Astrocyte (in vitro differentiated cells and primary cell): ENCODE measurements at regions not wholly inside any gene's neighbourhood (a gene's known extent, or its start where the extent isn't known, plus 50 kb on each side); places are given as distances from the start of the nearest gene placed in this dataset.

Experiments used
- DNase-seq: peaks from one replicate; pipeline ENCODE4 v3.0.0-alpha.2; 2010; ENCODE audit warnings: low read depth
- FAIRE-seq: peaks from 2 replicates; lab custom pipeline; 2011; peaks lifted over from hg19 to GRCh38; lab: Jason Lieb, UNC
- H2AFZ ChIP-seq: 2 replicates; pipeline ENCODE4 v1.6.0; 2012; ENCODE audit warnings: low read depth, low read length, inconsistent platforms
- H3K27ac ChIP-seq: 2 replicates; pipeline ENCODE4 v1.5.1; 2011; ENCODE audit warnings: low read depth, low read length, inconsistent platforms
- H3K27me3 ChIP-seq: 2 replicates; pipeline ENCODE4 v1.6.0; 2011; ENCODE audit warnings: low read length, inconsistent platforms; ENCODE audit not compliant: insufficient read depth
- H3K36me3 ChIP-seq: 2 replicates; pipeline ENCODE4 v1.5.1; 2011; ENCODE audit warnings: low read length, inconsistent platforms; ENCODE audit not compliant: insufficient read depth
- H3K4me1 ChIP-seq: 2 replicates; pipeline ENCODE4 v1.5.1; 2011; ENCODE audit warnings: low read length, inconsistent platforms; ENCODE audit not compliant: insufficient read depth
- H3K4me2 ChIP-seq: 2 replicates; pipeline ENCODE4 v1.6.0; 2012; ENCODE audit warnings: low read length, inconsistent platforms
- H3K4me3 ChIP-seq: 2 replicates; pipeline ENCODE4 v1.5.1; 2011; ENCODE audit warnings: low read depth, mild to moderate bottlenecking, low read length, inconsistent platforms; ENCODE audit not compliant: insufficient read depth
- H3K79me2 ChIP-seq: 2 replicates; pipeline ENCODE4 v1.6.0; 2012; ENCODE audit warnings: mild to moderate bottlenecking, low read length, inconsistent platforms; ENCODE audit not compliant: insufficient read depth
- H3K9ac ChIP-seq: 2 replicates; pipeline ENCODE4 v1.6.0; 2012; ENCODE audit warnings: mild to moderate bottlenecking, low read length, inconsistent platforms
- H3K9me3 ChIP-seq: 2 replicates; pipeline ENCODE4 v1.5.1; 2012; ENCODE audit warnings: low read depth, mild to moderate bottlenecking, low read length, inconsistent platforms; ENCODE audit not compliant: insufficient read depth
- H4K20me1 ChIP-seq: 2 replicates; pipeline ENCODE4 v1.6.0; 2012; ENCODE audit warnings: low read length, inconsistent platforms; ENCODE audit not compliant: insufficient read depth
- H3K27ac Mint-ChIP-seq: one replicate; pipeline ENCODE4 v1.8.0; 2021; ENCODE audit warnings: mild to moderate bottlenecking, mixed read lengths; ENCODE audit not compliant: unreplicated experiment
- H3K27me3 Mint-ChIP-seq: one replicate; pipeline ENCODE4 v1.8.0; 2021; ENCODE audit warnings: low read depth, mixed read lengths; ENCODE audit not compliant: unreplicated experiment
- H3K36me3 Mint-ChIP-seq: one replicate; pipeline ENCODE4 v1.8.0; 2021; ENCODE audit warnings: low read depth, mixed read lengths; ENCODE audit not compliant: unreplicated experiment
- H3K4me1 Mint-ChIP-seq: one replicate; pipeline ENCODE4 v1.8.0; 2021; ENCODE audit warnings: low read depth, mixed read lengths; ENCODE audit not compliant: unreplicated experiment
- H3K4me3 Mint-ChIP-seq: one replicate; pipeline ENCODE4 v1.8.0; 2021; ENCODE audit warnings: mild to moderate bottlenecking, moderate library complexity, mixed read lengths; ENCODE audit not compliant: unreplicated experiment
- H3K9me3 Mint-ChIP-seq: one replicate; pipeline ENCODE4 v1.8.0; 2021; ENCODE audit warnings: mild to moderate bottlenecking, mixed read lengths; ENCODE audit not compliant: unreplicated experiment
- CTCF ChIP-seq: IDR thresholded peaks from 2 replicates; pipeline ENCODE4 v1.5.1; 2011; ENCODE audit warnings: low read depth, mild to moderate bottlenecking, inconsistent platforms, low read length, moderate library complexity; ENCODE audit not compliant: insufficient read depth
- EZH2 ChIP-seq: IDR thresholded peaks from 2 replicates; pipeline ENCODE4 v1.6.1; 2012; ENCODE audit warnings: mild to moderate bottlenecking, low read length, inconsistent platforms; ENCODE audit not compliant: insufficient read depth

GRCh38 chr1:36673202-36673601, 190.5 kb upstream of the CSF3R start:
- H2AFZ ChIP-seq, result no peak overlapping the region
- H3K9me3 ChIP-seq, result no peaks in the 10 kb centered on the region
- H3K4me3 ChIP-seq, result no peak overlapping the region
- no peaks in the 10 kb centered on the region for H3K27me3 ChIP-seq
- H3K4me2 ChIP-seq, result no peak overlapping the region
- no peak for DNase-seq
- H4K20me1 ChIP-seq, result no peaks in the 10 kb centered on the region
- no peaks in the 10 kb centered on the region for H3K36me3 ChIP-seq
- Mint-ChIP-seq H3K9me3 (peaks cover 13% of the 10 kb centered on the region), H3K4me1 (no peaks in the 10 kb centered on the region), H3K4me3 (no peak overlapping the region), H3K27ac (no peak overlapping the region), H3K27me3 (peaks cover 32% of the 10 kb centered on the region), H3K36me3 (no peaks in the 10 kb centered on the region)
- H3K4me1 ChIP-seq, result no peaks in the 10 kb centered on the region
- TF ChIP-seq CTCF (no peak), EZH2 (no peak)
- FAIRE-seq, result no peak
- H3K27ac ChIP-seq, result no peak overlapping the region
- no peaks in the 10 kb centered on the region for H3K79me2 ChIP-seq
- no peak overlapping the region for H3K9ac ChIP-seq

DNA sequence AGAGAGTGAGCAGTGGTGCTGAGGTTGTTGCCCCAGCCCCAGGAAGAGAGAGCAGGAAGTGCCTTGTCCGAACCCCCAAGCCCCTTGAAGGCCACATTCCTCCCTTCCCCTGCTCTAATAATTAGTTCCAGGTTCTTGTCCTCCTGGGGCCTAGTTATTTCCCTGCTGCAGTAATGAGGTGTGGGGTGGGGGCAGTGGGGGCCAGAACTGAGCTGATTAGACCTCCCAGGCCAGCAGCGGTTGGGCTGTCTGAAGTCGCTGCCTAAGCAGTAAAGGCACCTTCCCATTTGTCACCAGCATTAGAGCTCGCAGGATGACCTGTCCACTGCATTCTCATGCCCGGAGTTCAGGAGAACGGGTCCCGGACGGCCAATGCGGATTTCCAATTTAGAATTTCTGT, 186.5 kb upstream of the CSF3R start:
- no peak overlapping the region for H2AFZ ChIP-seq

GRCh38 chr1:36667836-36668235, 185.1 kb upstream of the CSF3R start:
- H3K27ac Mint-ChIP-seq, result no peak overlapping the region

More for the DNA sequence above, 186.5 kb upstream of the CSF3R start:
- no peak for TF ChIP-seq EZH2
- Histone ChIP-seq H3K9me3 (no peaks in the 10 kb centered on the region), H3K79me2 (no peaks in the 10 kb centered on the region), H3K27me3 (no peaks in the 10 kb centered on the region), H3K9ac (no peak overlapping the region), H3K27ac (no peak overlapping the region), H3K4me3 (no peak overlapping the region), H4K20me1 (no peaks in the 10 kb centered on the region), H3K36me3 (no peaks in the 10 kb centered on the region), H3K4me1 (no peaks in the 10 kb centered on the region), H3K4me2 (no peak overlapping the region)
- FAIRE-seq (no peak), DNase-seq (no peak)
- no peak overlapping the region for H3K27ac Mint-ChIP-seq
- peaks cover 44% of the 10 kb centered on the region for H3K27me3 Mint-ChIP-seq
- no peaks in the 10 kb centered on the region for H3K4me1 Mint-ChIP-seq
- no peaks in the 10 kb centered on the region for H3K36me3 Mint-ChIP-seq
- H3K4me3 Mint-ChIP-seq, result no peak overlapping the region
- peaks cover 4% of the 10 kb centered on the region for H3K9me3 Mint-ChIP-seq

More at GRCh38 chr1:36667836-36668235, 185.1 kb upstream of the CSF3R start:
- H3K9me3 Mint-ChIP-seq, result peaks cover 4% of the 10 kb centered on the region
- FAIRE-seq, result no peak
- H3K4me1 ChIP-seq, result no peaks in the 10 kb centered on the region
- H3K9me3 ChIP-seq, result no peaks in the 10 kb centered on the region
- TF ChIP-seq CTCF, result no peak
- TF ChIP-seq EZH2, result no peak
- H3K79me2 ChIP-seq, result no peaks in the 10 kb centered on the region
- no peaks in the 10 kb centered on the region for H3K36me3 ChIP-seq
- no peaks in the 10 kb centered on the region for H3K4me1 Mint-ChIP-seq
- no peak overlapping the region for H2AFZ ChIP-seq
- H3K9ac ChIP-seq, result no peak overlapping the region
- no peak overlapping the region for H3K4me2 ChIP-seq
- H3K36me3 Mint-ChIP-seq, result no peaks in the 10 kb centered on the region
- H3K4me3 ChIP-seq, result no peak overlapping the region
- no peak overlapping the region for H3K4me3 Mint-ChIP-seq
- peaks cover 44% of the 10 kb centered on the region for H3K27me3 Mint-ChIP-seq
- H3K27ac ChIP-seq, result no peak overlapping the region
- no peaks in the 10 kb centered on the region for H3K27me3 ChIP-seq
- no peak for DNase-seq
- no peaks in the 10 kb centered on the region for H4K20me1 ChIP-seq
